Right lobe of liver (tissue), 6 donors: ENCODE measurements at regions not wholly inside any gene's neighbourhood (a gene's known extent, or its start where the extent isn't known, plus 50 kb on each side); places are given as distances from the start of the nearest gene placed in this dataset.

Experiments used
- ATAC-seq, 4 donors: fragments of 200-7000 bp; cut with Tn5 transposase; one replicate each; pipeline ENCODE4 v1.9.1; 2020; ENCODE audit warnings: mild to moderate bottlenecking in 4 of 4, moderate library complexity in 4 of 4
- DNase-seq, 3 donors: peaks; one replicate each; pipeline ENCODE4 v3.0.0-alpha.2; 2020
- H3K27ac ChIP-seq, 3 donors: fragments of 200-600 bp; one replicate each; pipeline ENCODE4 v1.8.0; 2022
- H3K27me3 ChIP-seq, 2 donors: fragments of 200-600 bp; one replicate each; pipeline ENCODE4 v1.8.0; 2022
- H3K36me3 ChIP-seq, 4 donors: fragments of 200-600 bp; sonication (generic) in 1 of 4; one replicate each; pipeline versions ENCODE4 v1.5.1 to v1.8.0; 2017 to 2022; ENCODE audit warnings: control low read depth in 1 of 4
- H3K4me1 ChIP-seq, 4 donors: fragments of 200-600 bp; sonication (generic) in 1 of 4; one replicate each; pipeline versions ENCODE4 v1.5.1 to v1.8.0; 2017 to 2022; ENCODE audit warnings: control low read depth in 1 of 4
- H3K4me3 ChIP-seq, 3 donors: fragments of 200-600 bp; one replicate each; pipeline ENCODE4 v1.8.0; 2022
- H3K9me3 ChIP-seq, 4 donors: fragments of 200-600 bp; sonication (generic) in 1 of 4; one replicate each; pipeline versions ENCODE4 v1.5.1 to v1.8.0; 2017 to 2022; ENCODE audit warnings: control low read depth in 1 of 4
- POLR2A ChIP-seq: fragments of 450-650 bp; IDR thresholded peaks from one replicate; pipeline ENCODE4 v1.6.1; 2017; ENCODE audit warnings: antibody characterized with exemption, mild to moderate bottlenecking
- WGBS: methylation state at CpG from one replicate; pipeline ENCODE4 v1.1.6; 2018; ENCODE audit warnings: low coverage, low lambda C conversion rate; ENCODE audit not compliant: insufficient coverage; ENCODE audit errors: missing lambda C conversion rate; 5-methylcytosine and 5-hydroxymethylcytosine counted together
- intact Hi-C, 2 donors: fragments of 100-400 bp; cut with DNase I; formaldehyde crosslinking; loops; one replicate each; pipeline versions ENCODE4 v1.11.2 to v1.14.1; 2022
- TF ChIP-seq, protein P1 (sequence below), 4 donors: fragments of 200-600 bp in 3 of 4; fragments of 450-650 bp in 1 of 4; IDR thresholded peaks; one replicate each; pipeline versions ENCODE4 v1.5.1 to v1.8.0; 2016 to 2022; ENCODE audit warnings: antibody characterized with exemption in 4 of 4, mild to moderate bottlenecking in 2 of 4
- donor health status: DM: no; HTN: yes; CAD: no.
- donor health status: DM: no; HTN: no; CAD: no.
- donor health status: DM: no; HTN: no; CAD: no.
- donor health status: DM: no; HTN: yes; CAD: no.
- donor health status: DM: no; HTN: yes; CAD: no.

DNA sequence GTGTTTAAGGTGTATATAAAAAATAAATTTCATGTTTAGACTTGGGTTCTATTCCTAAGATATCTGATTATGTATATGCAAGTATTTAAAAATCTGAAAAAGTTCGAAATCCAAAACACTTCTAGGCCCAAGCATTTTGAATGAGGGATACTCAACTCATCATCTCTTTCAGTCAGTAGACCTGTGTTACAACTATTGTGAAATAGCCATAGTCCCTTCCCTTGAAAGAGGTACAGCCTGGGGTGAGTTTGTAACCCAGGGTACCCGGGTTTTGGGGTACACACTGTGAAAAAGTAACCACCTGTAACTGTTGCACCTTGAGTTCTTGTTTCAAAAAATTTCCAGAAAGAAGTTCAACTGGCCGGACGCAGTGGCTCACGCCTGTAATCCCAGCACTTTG is 76.6 kb upstream of the DOK5 start:
- intact Hi-C loops = no loop called here
- H3K27ac ChIP-seq = no peak overlapping the region
- H3K36me3 ChIP-seq = no peaks in the 10 kb centered on the region
- no peaks in the 10 kb centered on the region for H3K27me3 ChIP-seq
- DNase-seq = no peak
- no peak overlapping the region for H3K4me3 ChIP-seq
- 46% methylated on average over 2 of the region's 5 CpGs for WGBS
- no peaks in the 10 kb centered on the region for H3K4me1 ChIP-seq
- no peak for ATAC-seq
- no peaks in the 10 kb centered on the region for H3K9me3 ChIP-seq
- TF ChIP-seq, protein P1, sequence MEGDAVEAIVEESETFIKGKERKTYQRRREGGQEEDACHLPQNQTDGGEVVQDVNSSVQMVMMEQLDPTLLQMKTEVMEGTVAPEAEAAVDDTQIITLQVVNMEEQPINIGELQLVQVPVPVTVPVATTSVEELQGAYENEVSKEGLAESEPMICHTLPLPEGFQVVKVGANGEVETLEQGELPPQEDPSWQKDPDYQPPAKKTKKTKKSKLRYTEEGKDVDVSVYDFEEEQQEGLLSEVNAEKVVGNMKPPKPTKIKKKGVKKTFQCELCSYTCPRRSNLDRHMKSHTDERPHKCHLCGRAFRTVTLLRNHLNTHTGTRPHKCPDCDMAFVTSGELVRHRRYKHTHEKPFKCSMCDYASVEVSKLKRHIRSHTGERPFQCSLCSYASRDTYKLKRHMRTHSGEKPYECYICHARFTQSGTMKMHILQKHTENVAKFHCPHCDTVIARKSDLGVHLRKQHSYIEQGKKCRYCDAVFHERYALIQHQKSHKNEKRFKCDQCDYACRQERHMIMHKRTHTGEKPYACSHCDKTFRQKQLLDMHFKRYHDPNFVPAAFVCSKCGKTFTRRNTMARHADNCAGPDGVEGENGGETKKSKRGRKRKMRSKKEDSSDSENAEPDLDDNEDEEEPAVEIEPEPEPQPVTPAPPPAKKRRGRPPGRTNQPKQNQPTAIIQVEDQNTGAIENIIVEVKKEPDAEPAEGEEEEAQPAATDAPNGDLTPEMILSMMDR (IDR thresholded peaks at IDR 0.05) = no peak
- TF ChIP-seq POLR2A = no peak

DNA sequence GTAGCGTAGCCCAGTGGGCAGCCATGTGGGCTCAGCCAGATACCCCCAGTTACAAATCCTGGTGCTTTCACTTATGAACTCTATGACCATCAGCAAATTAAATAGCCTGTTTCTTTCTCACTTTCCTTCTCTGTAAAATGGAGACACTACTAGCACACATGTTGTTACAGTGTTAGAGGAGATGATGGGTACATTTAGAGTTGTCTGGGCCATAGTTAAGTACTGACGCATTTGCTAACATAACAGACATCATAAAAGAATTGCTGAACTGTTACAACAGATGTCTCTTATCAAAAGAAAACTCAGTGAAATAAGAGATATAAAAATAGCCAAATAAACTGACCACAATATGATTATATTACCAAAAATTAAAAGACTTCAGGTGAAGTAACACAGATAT is 69.9 kb upstream of the DOK5 start:
- TF ChIP-seq POLR2A = no peak
- TF ChIP-seq, protein P1 (IDR thresholded peaks at IDR 0.05) = no peak
- no peaks in the 10 kb centered on the region for H3K9me3 ChIP-seq
- intact Hi-C loops = no loop called here
- DNase-seq (no peak), ATAC-seq (no peak)
- no peak overlapping the region for H3K27ac ChIP-seq
- no peaks in the 10 kb centered on the region for H3K4me1 ChIP-seq
- 44% methylated on average over 1 of the region's 2 CpGs for WGBS
- no peaks in the 10 kb centered on the region for H3K27me3 ChIP-seq
- H3K4me3 ChIP-seq = no peak overlapping the region
- H3K36me3 ChIP-seq = no peaks in the 10 kb centered on the region

DNA sequence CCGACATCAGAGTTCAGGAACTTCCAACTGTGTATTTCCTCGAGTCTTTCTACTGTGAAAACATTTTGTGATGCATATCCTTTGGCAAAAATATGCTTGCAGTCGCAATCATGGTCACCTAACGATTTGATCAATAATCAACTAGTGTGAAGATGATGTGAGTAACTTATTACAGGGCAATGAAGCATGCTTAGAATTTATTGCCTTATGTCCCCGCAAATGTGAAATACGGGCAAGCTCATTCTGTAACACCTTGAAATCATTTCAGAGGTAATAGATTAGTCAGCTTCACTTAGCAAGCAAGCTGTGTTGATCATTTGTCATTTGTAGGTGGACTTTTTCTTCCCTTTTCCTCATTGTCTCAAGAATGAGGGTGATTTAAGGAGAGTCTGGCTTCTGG is 67.9 kb upstream of the DOK5 start:
- intact Hi-C loops = no loop called here
- H3K9me3 ChIP-seq = no peaks in the 10 kb centered on the region
- no peak overlapping the region for H3K4me3 ChIP-seq
- H3K27me3 ChIP-seq = no peaks in the 10 kb centered on the region
- ATAC-seq = no peak
- WGBS = 55% methylated on average over 6 of the region's 6 CpGs
- H3K27ac ChIP-seq = no peak overlapping the region
- H3K4me1 ChIP-seq = no peaks in the 10 kb centered on the region
- TF ChIP-seq POLR2A = no peak
- TF ChIP-seq, protein P1 (IDR thresholded peaks at IDR 0.05) = no peak
- no peaks in the 10 kb centered on the region for H3K36me3 ChIP-seq
- no peak for DNase-seq

DNA sequence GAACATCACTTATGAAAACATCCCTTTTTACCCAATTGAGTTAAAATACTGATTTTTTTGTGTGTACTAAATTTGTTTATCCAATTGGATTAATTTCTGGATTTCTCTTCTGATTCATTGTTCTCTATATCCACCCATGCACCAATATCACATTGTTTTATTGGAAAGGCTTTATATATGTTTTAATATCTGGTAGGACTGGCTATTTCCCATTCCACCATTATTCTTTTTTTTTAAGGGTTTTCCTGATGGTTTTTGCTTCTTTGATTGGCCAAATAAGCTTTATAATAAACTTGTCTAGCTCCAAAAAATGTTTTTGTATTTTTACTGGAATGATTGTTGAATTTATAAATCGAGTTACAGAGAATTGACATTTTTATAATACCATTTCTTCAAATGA is 59.4 kb upstream of the DOK5 start:
- TF ChIP-seq, protein P1 (IDR thresholded peaks at IDR 0.05) = no peak
- TF ChIP-seq POLR2A = no peak
- H3K27me3 ChIP-seq = peaks cover 0 to 4% of the 10 kb centered on the region in 2 donors
- intact Hi-C loops = no loop called here
- ATAC-seq (no peak), DNase-seq (no peak)
- no peaks in the 10 kb centered on the region for H3K4me1 ChIP-seq
- H3K27ac ChIP-seq = no peak overlapping the region
- H3K4me3 ChIP-seq = no peak overlapping the region
- no peaks in the 10 kb centered on the region for H3K36me3 ChIP-seq
- 14% methylated on average over 1 of the region's 1 CpG for WGBS
- H3K9me3 ChIP-seq = no peaks in the 10 kb centered on the region

DNA sequence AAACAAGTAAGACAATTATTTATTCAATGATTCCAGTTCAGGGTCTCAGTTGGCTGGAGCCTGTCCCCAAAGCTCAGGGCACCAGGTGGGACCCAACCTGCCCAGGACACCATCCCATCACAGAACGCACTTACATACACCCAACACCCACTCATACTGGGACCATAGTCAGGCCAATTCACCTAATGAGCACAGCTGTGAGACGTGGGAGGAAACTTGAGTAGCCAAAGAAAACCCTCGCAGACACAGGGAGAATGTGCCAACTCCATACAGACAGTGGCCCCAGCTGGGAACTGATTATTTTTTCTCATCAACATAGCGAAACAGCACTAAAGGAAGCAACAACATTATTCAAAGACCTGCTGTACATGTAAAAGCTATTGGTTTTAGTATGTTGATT is 58.6 kb upstream of the DOK5 start:
- no peak for ATAC-seq
- DNase-seq = no peak
- TF ChIP-seq, protein P1 (IDR thresholded peaks at IDR 0.05) = no peak
- TF ChIP-seq POLR2A = no peak
- Histone ChIP-seq H3K27ac (no peak overlapping the region), H3K27me3 (peaks cover 0 to 4% of the 10 kb centered on the region in 2 donors), H3K4me1 (no peaks in the 10 kb centered on the region), H3K36me3 (no peaks in the 10 kb centered on the region), H3K9me3 (no peaks in the 10 kb centered on the region), H3K4me3 (no peak overlapping the region)
- 52% methylated on average over 4 of the region's 4 CpGs for WGBS
- intact Hi-C loops = no loop called here
